IMR-90 (cell line): ENCODE measurements at regions not wholly inside any gene's neighbourhood (a gene's known extent, or its start where the extent isn't known, plus 50 kb on each side); places are given as distances from the start of the nearest gene placed in this dataset.

ENCODE experiments used
- ATAC-seq: fragments of 200-7000 bp; cut with Tn5 transposase; 2 replicates; pipeline ENCODE4 v1.9.1; 2020; ENCODE audit warnings: low read depth, mild to moderate bottlenecking, moderate library complexity
- BruUV-seq: library from RNA; stranded (reverse); fragments of 400-500 nt; replicated peaks from 2 replicates; lab custom pipeline; 2021; lab: Mats Ljungman, UMichigan
- CTCF ChIA-PET: fragments of 300-600 bp; formaldehyde crosslinking; extraction: SDS; loops from one replicate; lab custom pipeline; 2021; ENCODE audit warnings: antibody characterized with exemption; lab: Yijun Ruan, JAX
- POLR2A ChIA-PET: fragments of 300-600 bp; sonication (Branson Sonifier 250); formaldehyde crosslinking; loops from one replicate; lab custom pipeline; 2022; ENCODE audit warnings: antibody characterized with exemption; ENCODE audit not compliant: unreplicated experiment; lab: Charles Lee
- DNase-seq: peaks from one replicate; pipeline ENCODE4 v3.0.0; 2013
- H2AFZ ChIP-seq: replicated peaks from 2 replicates; pipeline ENCODE3; 2013; ENCODE audit warnings: low read length, mild to moderate bottlenecking; ENCODE audit not compliant: poor library complexity
- H2AK5ac ChIP-seq: 2 replicates; pipeline ENCODE4 v1.6.1; 2013; ENCODE audit warnings: low read depth, low read length, inconsistent platforms
- H2AK9ac ChIP-seq: replicated peaks from 2 replicates; pipeline ENCODE3; 2013; ENCODE audit warnings: mild to moderate bottlenecking, low read depth, low read length, moderate library complexity; ENCODE audit not compliant: poor library complexity
- H2BK120ac ChIP-seq: 2 replicates; pipeline ENCODE4 v1.6.1; 2013; ENCODE audit warnings: low read depth, low read length, inconsistent platforms
- H2BK15ac ChIP-seq: 3 replicates; pipeline ENCODE4 v1.6.1; 2013; ENCODE audit warnings: low read depth, low read length, inconsistent platforms
- H2BK20ac ChIP-seq: 2 replicates; pipeline ENCODE4 v1.6.1; 2013; ENCODE audit warnings: low read depth, mild to moderate bottlenecking, inconsistent platforms, low read length, moderate library complexity
- H2BK5ac ChIP-seq: 2 replicates; pipeline ENCODE4 v1.6.1; 2013; ENCODE audit warnings: mild to moderate bottlenecking, low read depth, low read length, inconsistent platforms; ENCODE audit not compliant: poor library complexity, severe bottlenecking
- H3K14ac ChIP-seq: replicated peaks from 2 replicates; pipeline ENCODE4 v1.6.1; 2013; ENCODE audit warnings: low read depth, low read length, inconsistent platforms
- H3K18ac ChIP-seq: 2 replicates; pipeline ENCODE4 v1.6.1; 2013; ENCODE audit warnings: low read depth, low read length, control low read depth
- H3K23ac ChIP-seq: 2 replicates; pipeline ENCODE4 v1.6.1; 2013; ENCODE audit warnings: low read depth, low read length, inconsistent platforms
- H3K27ac ChIP-seq: 2 replicates; pipeline ENCODE4 v1.5.1; 2013; ENCODE audit warnings: mild to moderate bottlenecking, control low read depth, low read length; ENCODE audit not compliant: insufficient read depth
- H3K27me3 ChIP-seq: 2 replicates; pipeline ENCODE4 v1.6.1; 2013; ENCODE audit warnings: low read length; ENCODE audit not compliant: control insufficient read depth, insufficient read depth
- H3K36me3 ChIP-seq: 2 replicates; pipeline ENCODE4 v1.6.1; 2013; ENCODE audit warnings: low read length, mixed read lengths; ENCODE audit not compliant: control insufficient read depth, insufficient read depth
- H3K4ac ChIP-seq: 2 replicates; pipeline ENCODE4 v1.6.1; 2013; ENCODE audit warnings: low read depth, low read length, inconsistent platforms
- H3K4me1 ChIP-seq: 2 replicates; pipeline ENCODE4 v1.6.1; 2013; ENCODE audit warnings: low read length, mixed read lengths; ENCODE audit not compliant: control insufficient read depth, insufficient read depth
- H3K4me2 ChIP-seq: 2 replicates; pipeline ENCODE4 v1.6.1; 2013; ENCODE audit warnings: low read depth, mild to moderate bottlenecking, control low read depth, low read length, moderate library complexity
- H3K4me3 ChIP-seq: 2 replicates; pipeline ENCODE4 v1.5.1; 2013; ENCODE audit warnings: low read depth, mild to moderate bottlenecking, control low read depth, low read length, moderate library complexity; ENCODE audit not compliant: insufficient read depth
- H3K56ac ChIP-seq: 2 replicates; pipeline ENCODE4 v1.6.1; 2013; ENCODE audit warnings: low read length, inconsistent platforms; ENCODE audit not compliant: insufficient read depth; ENCODE audit errors: extremely low read depth
- H3K79me1 ChIP-seq, 2 experiments: 2 replicates each; pipeline ENCODE4 v1.6.1; 2013; ENCODE audit warnings: low read length in 2 of 2, inconsistent platforms in 1 of 2, low read depth in 1 of 2
- H3K9ac ChIP-seq: 2 replicates; pipeline ENCODE4 v1.6.1; 2013; ENCODE audit warnings: low read depth, low read length, control low read depth
- H3K9me1 ChIP-seq: 2 replicates; pipeline ENCODE4 v1.6.1; 2013; ENCODE audit warnings: low read length, inconsistent platforms; ENCODE audit not compliant: insufficient read depth
- H3K9me3 ChIP-seq: 2 replicates; pipeline ENCODE4 v1.6.1; 2013; ENCODE audit warnings: low read length; ENCODE audit not compliant: control insufficient read depth, insufficient read depth
- H4K20me1 ChIP-seq: 2 replicates; pipeline ENCODE4 v1.6.1; 2013; ENCODE audit warnings: low read length, inconsistent platforms; ENCODE audit not compliant: insufficient read depth
- H4K5ac ChIP-seq: 2 replicates; pipeline ENCODE4 v1.6.1; 2013; ENCODE audit warnings: mild to moderate bottlenecking, low read depth, low read length, control low read depth
- H4K8ac ChIP-seq, 2 experiments: 2 replicates each; pipeline ENCODE4 v1.6.1; 2013; ENCODE audit warnings: low read depth in 2 of 2, low read length in 2 of 2, control low read depth in 1 of 2, inconsistent platforms in 1 of 2
- H4K91ac ChIP-seq: 2 replicates; pipeline ENCODE4 v1.6.1; 2013; ENCODE audit warnings: low read depth, low read length, inconsistent platforms; ENCODE audit not compliant: insufficient read depth
- CHD1 ChIP-seq: IDR thresholded peaks from 2 replicates; pipeline ENCODE4 v1.6.1; 2012; ENCODE audit warnings: low read depth, low read length, improper control_type of control experiment
- FOS ChIP-seq: fragments of 150-350 bp; IDR thresholded peaks from 2 replicates; pipeline ENCODE4 v1.6.1; 2016; ENCODE audit warnings: low read depth, low read length
- MAFK ChIP-seq: IDR thresholded peaks from 2 replicates; pipeline ENCODE4 v1.6.1; 2012; ENCODE audit warnings: low read depth, low read length, improper control_type of control experiment
- MAZ ChIP-seq: IDR thresholded peaks from 2 replicates; pipeline ENCODE4 v1.6.1; 2012; ENCODE audit warnings: low read depth, mild to moderate bottlenecking, low read length, improper control_type of control experiment, moderate library complexity, borderline replicate concordance
- MXI1 ChIP-seq: IDR thresholded peaks from 2 replicates; pipeline ENCODE4 v1.6.1; 2012; ENCODE audit warnings: low read depth, mild to moderate bottlenecking, low read length, moderate library complexity, borderline replicate concordance
- POLR2A ChIP-seq: IDR thresholded peaks from 2 replicates; pipeline ENCODE4 v1.6.1; 2012; ENCODE audit warnings: mild to moderate bottlenecking, low read depth, low read length
- RAD21 ChIP-seq: IDR thresholded peaks from 2 replicates; pipeline ENCODE4 v1.6.1; 2012; ENCODE audit warnings: low read length, improper control_type of control experiment
- RCOR1 ChIP-seq: IDR thresholded peaks from 2 replicates; pipeline ENCODE4 v1.6.1; 2012; ENCODE audit warnings: mild to moderate bottlenecking, low read length, improper control_type of control experiment; ENCODE audit not compliant: insufficient replicate concordance
- RFX5 ChIP-seq: IDR thresholded peaks from 2 replicates; pipeline ENCODE4 v1.8.0; 2012; ENCODE audit warnings: low read depth, mild to moderate bottlenecking, low read length, moderate library complexity
- WGBS, 2 experiments: methylation state at CpG; one replicate each; pipeline versions ENCODE4 v1.1.5 to v1.1.7; 2013; ENCODE audit warnings: missing lambda C conversion rate in 2 of 2; ENCODE audit not compliant: insufficient read length in 1 of 2; ENCODE audit errors: extremely low coverage in 2 of 2; 5-methylcytosine and 5-hydroxymethylcytosine counted together
- dilution Hi-C: fragments of 300-500 bp; cut with HindIII; formaldehyde crosslinking; loops from one replicate; pipeline ENCODE4 v1.14.3; 2018; ENCODE audit warnings: low sequenced_read_pairs; ENCODE audit not compliant: unreplicated experiment
- in situ Hi-C: fragments of 300-500 bp; cut with MboI; formaldehyde crosslinking; loops from 3 replicates; pipeline ENCODE4 v1.14.3; 2019; ENCODE audit warnings: low sequenced_read_pairs, inconsistent platforms, mixed read lengths
- intact Hi-C: fragments of 100-400 bp; cut with micrococcal nuclease; formaldehyde crosslinking; loops from 2 replicates; pipeline ENCODE4 v1.10.0; 2022
- TF ChIP-seq, protein P1 (sequence below): conservative IDR thresholded peaks from 2 replicates; pipeline ENCODE4 v1.5.1; 2012; ENCODE audit warnings: mild to moderate bottlenecking, low read depth, low read length, improper control_type of control experiment
- TF ChIP-seq, protein P2 (sequence below): fragments of 150-350 bp; IDR thresholded peaks from 2 replicates; pipeline ENCODE4 v1.6.1; 2017; ENCODE audit warnings: mild to moderate bottlenecking, antibody characterized with exemption, low read length, low read depth

DNA sequence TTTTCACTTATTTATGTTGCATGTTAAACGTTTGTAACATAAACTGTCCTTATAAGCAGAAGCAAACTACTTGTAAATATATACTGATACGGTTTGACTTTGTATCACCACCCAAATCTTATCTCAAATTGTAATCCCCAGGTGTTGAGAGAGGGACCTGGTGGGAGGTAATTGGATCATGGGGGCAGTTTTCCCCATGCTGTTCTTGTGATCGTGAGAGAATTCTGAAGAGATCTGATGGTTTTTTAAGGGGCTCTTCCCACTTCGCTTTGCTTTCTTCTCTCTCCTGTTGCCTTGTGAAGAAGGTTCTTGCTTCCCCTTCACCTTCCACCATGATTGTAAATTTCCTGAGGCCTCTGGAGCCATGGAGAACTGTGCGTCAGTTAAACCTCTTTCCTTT lies 87.1 kb upstream of the MAPK10 start:
- ATAC-seq: no peak
- no peak overlapping the region for H3K27ac ChIP-seq

More for the DNA sequence above, 87.1 kb upstream of the MAPK10 start:
- H2AK5ac ChIP-seq: no peak overlapping the region
- H3K9ac ChIP-seq: no peak overlapping the region
- H2BK20ac ChIP-seq: no peak overlapping the region
- H3K4ac ChIP-seq: no peak overlapping the region
- H2AFZ ChIP-seq: no peak overlapping the region
- no peak overlapping the region for H2AK9ac ChIP-seq
- H3K23ac ChIP-seq: no peak overlapping the region
- H3K4me2 ChIP-seq: no peak overlapping the region
- ChIA-PET POLR2A (no interaction called here), CTCF (no interaction called here)
- H3K79me1 ChIP-seq: no peaks in the 10 kb centered on the region
- H4K91ac ChIP-seq: no peak overlapping the region
- no peak overlapping the region for H4K8ac ChIP-seq
- no peaks in the 10 kb centered on the region for H3K9me1 ChIP-seq
- H3K4me1 ChIP-seq: peaks cover 5% of the 10 kb centered on the region
- no peak overlapping the region for H2BK120ac ChIP-seq
- no peak overlapping the region for H3K4me3 ChIP-seq
- H3K36me3 ChIP-seq: no peaks in the 10 kb centered on the region
- H4K20me1 ChIP-seq: no peaks in the 10 kb centered on the region
- H4K5ac ChIP-seq: no peak overlapping the region
- H3K18ac ChIP-seq: no peak overlapping the region
- WGBS, 2 experiments: no CpG with 5 or more reads among the region's 5 CpGs
- no peak overlapping the region for H3K56ac ChIP-seq
- no peak for DNase-seq
- H3K9me3 ChIP-seq: no peaks in the 10 kb centered on the region
- no peak overlapping the region for H2BK5ac ChIP-seq
- no peak overlapping the region for H2BK15ac ChIP-seq
- no peaks in the 10 kb centered on the region for H3K27me3 ChIP-seq
- intact Hi-C loops: no loop called here
- in situ Hi-C loops: no loop called here
- dilution Hi-C loops: no loop called here
- BruUV-seq: no TSS peak
- TF ChIP-seq CHD1: no peak
- TF ChIP-seq, protein P1, sequence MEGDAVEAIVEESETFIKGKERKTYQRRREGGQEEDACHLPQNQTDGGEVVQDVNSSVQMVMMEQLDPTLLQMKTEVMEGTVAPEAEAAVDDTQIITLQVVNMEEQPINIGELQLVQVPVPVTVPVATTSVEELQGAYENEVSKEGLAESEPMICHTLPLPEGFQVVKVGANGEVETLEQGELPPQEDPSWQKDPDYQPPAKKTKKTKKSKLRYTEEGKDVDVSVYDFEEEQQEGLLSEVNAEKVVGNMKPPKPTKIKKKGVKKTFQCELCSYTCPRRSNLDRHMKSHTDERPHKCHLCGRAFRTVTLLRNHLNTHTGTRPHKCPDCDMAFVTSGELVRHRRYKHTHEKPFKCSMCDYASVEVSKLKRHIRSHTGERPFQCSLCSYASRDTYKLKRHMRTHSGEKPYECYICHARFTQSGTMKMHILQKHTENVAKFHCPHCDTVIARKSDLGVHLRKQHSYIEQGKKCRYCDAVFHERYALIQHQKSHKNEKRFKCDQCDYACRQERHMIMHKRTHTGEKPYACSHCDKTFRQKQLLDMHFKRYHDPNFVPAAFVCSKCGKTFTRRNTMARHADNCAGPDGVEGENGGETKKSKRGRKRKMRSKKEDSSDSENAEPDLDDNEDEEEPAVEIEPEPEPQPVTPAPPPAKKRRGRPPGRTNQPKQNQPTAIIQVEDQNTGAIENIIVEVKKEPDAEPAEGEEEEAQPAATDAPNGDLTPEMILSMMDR: no peak
- TF ChIP-seq MAZ: no peak
- no peak for TF ChIP-seq RFX5
- no peak for TF ChIP-seq MXI1
- no peak for TF ChIP-seq MAFK
- TF ChIP-seq FOS: no peak
- TF ChIP-seq RAD21: no peak
- TF ChIP-seq RCOR1: no peak
- no peak for TF ChIP-seq POLR2A
- TF ChIP-seq, protein P2, sequence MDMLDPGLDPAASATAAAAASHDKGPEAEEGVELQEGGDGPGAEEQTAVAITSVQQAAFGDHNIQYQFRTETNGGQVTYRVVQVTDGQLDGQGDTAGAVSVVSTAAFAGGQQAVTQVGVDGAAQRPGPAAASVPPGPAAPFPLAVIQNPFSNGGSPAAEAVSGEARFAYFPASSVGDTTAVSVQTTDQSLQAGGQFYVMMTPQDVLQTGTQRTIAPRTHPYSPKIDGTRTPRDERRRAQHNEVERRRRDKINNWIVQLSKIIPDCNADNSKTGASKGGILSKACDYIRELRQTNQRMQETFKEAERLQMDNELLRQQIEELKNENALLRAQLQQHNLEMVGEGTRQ: no peak
- no peak overlapping the region for H3K14ac ChIP-seq
